HepG2 (cell line): ENCODE measurements at regions not wholly inside any gene's neighbourhood (a gene's known extent, or its start where the extent isn't known, plus 50 kb on each side); places are given as distances from the start of the nearest gene placed in this dataset.

Source experiments
- FOSL1 ChIP-seq: sonication (generic); formaldehyde crosslinking; IDR thresholded peaks from 2 replicates; pipeline ENCODE4 v1.9.0; 2021; ENCODE audit warnings: missing genetic modification reagents, borderline replicate concordance
- MEIS2 ChIP-seq: sonication (generic); formaldehyde crosslinking; IDR thresholded peaks from 2 replicates; pipeline ENCODE4 v1.9.0; 2021; ENCODE audit warnings: mild to moderate bottlenecking, missing genetic modification reagents
- TCF12 ChIP-seq, 2 experiments: fragments of 450-650 bp in 1 of 2; sonication (generic) in 1 of 2; formaldehyde crosslinking in 1 of 2; IDR thresholded peaks; 2 replicates each; pipeline versions ENCODE4 v1.6.1 to v1.8.0; 2017 to 2022; ENCODE audit warnings: antibody characterized with exemption in 1 of 2, mild to moderate bottlenecking in 1 of 2, missing genetic modification reagents in 1 of 2, moderate library complexity in 1 of 2

DNA sequence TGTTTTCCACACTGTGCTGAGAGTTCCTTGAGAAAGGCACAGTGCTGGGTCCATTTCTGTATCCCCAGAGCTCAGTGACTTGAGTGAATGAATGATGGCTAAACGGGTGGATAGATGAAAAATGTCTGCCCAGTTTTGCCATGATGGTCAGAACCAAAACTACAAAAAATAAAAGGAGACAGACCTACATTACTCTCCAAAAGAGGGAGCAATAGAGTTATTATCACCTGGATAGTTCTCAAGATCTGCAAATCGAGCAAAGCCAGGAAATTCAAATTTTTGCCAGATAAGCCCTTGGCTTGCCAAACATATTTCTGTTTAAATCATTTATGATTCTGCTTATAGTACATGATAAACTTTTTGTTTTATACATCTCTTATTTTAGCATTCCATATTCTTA lies 214.2 kb upstream of the ZNF462 start:
- TF ChIP-seq FOSL1 (CRISPR knock-in tag) (no peak), MEIS2 (CRISPR knock-in tag) (no peak), TCF12 (IDR thresholded peaks at IDR 0.05) (no peak), TCF12 (CRISPR knock-in tag; IDR thresholded peaks at IDR 0.05) (no peak)
